ENCODE measurements at regions not wholly inside any gene's neighbourhood (a gene's known extent, or its start where the extent isn't known, plus 50 kb on each side); places are given as distances from the start of the nearest gene placed in this dataset.

- DNase-seq (ENCODE audit: low spot score), result no peak
These were observed 66.8 kb upstream of the ALDH1A3 start for GRCh38 chr15:100812802-100813201.

DNA sequence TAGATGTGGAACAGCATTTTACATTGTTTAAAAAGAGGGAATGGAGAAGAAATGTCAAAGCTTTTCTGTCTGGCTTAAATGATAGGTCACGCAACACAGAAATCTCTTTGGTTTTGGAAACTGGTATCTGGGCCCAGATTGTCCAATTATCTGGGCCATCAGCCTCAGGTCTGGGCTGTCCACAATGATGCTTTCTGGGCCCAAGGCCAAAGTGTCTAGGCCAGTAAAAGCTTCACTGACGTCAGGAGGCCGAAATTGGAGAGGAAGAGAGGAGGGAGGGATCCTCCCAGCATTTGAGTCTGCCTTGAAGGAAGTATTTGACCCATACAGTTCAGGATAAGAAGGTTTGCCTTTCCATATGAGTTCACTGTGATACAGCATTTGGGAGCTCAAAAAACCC is 60.7 kb upstream of the ALDH1A3 start:
- DNase-seq (ENCODE audit: low spot score), result peak; percentile 9

GRCh38 chr15:100820528-100820927 is 59.1 kb upstream of the ALDH1A3 start:
- no peak for DNase-seq (ENCODE audit: low spot score)

GRCh38 chr15:100821327-100821726 is 58.3 kb upstream of the ALDH1A3 start:
- DNase-seq (ENCODE audit: low spot score), result no peak

DNA sequence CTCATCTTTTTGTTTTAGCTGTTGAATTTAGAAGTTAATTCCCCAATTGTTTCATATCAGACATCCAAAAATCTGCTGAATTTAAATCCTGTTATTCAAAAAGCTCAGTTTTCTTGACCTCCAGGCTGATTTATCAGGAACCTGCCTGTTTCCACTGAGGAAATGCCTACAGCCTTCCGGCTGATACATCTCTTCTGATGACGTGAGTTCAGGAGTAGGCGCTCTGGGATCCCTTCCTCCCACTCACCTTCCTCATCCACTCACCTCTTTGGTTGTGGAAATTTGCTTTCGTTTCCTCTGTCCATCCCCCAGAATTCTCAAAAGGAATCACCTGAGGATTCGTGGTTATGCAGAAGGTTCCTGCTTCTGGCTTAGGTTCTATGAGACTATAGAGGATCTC is 55.4 kb upstream of the ALDH1A3 start:
- DNase-seq (ENCODE audit: low spot score), result no peak

DNA sequence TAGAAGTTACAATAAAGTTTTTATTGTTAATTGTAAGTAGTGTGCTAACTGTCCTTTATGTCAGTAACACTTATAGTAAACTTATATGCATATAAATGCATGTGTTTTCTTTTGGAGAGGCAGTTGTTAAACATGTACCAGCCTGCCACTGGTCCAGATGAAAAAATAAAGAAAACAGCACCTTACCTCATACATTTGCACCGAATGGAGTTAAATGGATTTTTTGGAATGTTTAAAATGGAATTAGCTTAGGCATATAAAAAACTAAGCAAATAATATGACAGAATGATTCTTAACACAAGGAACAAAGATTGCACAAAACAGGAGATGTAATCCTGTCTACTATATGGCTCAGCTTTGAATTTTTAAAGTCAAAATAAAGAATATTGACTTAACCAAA is 50.2 kb upstream of the ALDH1A3 start:
- DNase-seq (ENCODE audit: low spot score), result no peak

All from A172 (cell line).